ENCODE measurements at regions not wholly inside any gene's neighbourhood (a gene's known extent, or its start where the extent isn't known, plus 50 kb on each side); places are given as distances from the start of the nearest gene placed in this dataset.

DNA sequence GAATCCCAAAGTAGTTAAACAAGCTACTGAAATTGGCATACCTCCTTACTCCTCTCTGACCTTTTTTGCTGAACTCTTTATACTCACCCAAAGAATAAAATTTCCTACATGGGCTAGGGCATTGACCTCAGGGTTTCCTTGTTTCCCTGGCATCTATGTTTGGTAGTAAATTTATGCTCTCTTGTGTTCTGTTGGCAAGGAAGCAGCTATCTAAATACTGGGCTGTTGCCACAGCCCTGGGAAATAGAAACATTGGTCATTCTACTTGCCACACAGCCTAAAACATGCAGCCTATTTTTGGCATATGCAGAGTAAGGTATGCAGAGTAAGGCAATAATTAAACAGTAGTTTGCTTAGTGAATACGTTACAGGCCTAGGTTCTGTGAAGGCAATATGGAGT lies 351.4 kb downstream of the HLX start:
- TF ChIP-seq, protein P1, sequence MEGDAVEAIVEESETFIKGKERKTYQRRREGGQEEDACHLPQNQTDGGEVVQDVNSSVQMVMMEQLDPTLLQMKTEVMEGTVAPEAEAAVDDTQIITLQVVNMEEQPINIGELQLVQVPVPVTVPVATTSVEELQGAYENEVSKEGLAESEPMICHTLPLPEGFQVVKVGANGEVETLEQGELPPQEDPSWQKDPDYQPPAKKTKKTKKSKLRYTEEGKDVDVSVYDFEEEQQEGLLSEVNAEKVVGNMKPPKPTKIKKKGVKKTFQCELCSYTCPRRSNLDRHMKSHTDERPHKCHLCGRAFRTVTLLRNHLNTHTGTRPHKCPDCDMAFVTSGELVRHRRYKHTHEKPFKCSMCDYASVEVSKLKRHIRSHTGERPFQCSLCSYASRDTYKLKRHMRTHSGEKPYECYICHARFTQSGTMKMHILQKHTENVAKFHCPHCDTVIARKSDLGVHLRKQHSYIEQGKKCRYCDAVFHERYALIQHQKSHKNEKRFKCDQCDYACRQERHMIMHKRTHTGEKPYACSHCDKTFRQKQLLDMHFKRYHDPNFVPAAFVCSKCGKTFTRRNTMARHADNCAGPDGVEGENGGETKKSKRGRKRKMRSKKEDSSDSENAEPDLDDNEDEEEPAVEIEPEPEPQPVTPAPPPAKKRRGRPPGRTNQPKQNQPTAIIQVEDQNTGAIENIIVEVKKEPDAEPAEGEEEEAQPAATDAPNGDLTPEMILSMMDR (IDR thresholded peaks at IDR 0.05), result no peak
- no peak for TF ChIP-seq POLR2A (IDR thresholded peaks at IDR 0.05)

Measured in thyroid gland (tissue), 4 donors.